ENCODE measurements at regions not wholly inside any gene's neighbourhood (a gene's known extent, or its start where the extent isn't known, plus 50 kb on each side); places are given as distances from the start of the nearest gene placed in this dataset.
"Not testable (repeated sequence)": the region's sequence is repeated elsewhere in the genome, so short reads cannot be mapped to it uniquely, and the experiment has no call there.

DNA sequence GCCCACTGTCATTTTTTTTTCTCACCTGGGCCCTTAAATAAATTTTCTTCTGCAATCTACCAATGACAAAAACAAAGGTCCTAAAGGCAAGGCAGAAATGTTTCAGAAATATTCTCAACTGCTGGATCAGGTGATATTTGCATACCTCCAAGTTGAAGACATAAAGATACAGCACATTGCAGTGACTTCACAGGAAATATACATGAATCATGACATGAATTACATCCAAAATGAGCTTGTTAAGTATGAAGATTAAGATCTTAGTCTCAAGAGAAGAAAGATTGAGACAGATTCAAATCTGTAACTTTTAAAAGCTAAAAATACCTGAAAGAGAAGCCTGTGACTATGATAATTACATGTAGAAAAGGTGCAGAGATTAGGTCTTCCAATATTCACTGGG, 207.8 kb downstream of the SIPA1L2 start:
- no peak for DNase-seq (ENCODE audit: low read depth)
- no peak for TF ChIP-seq CTCF (IDR thresholded peaks at IDR 0.05; ENCODE audit: low read depth, low read length, missing control alignments)
- in situ Hi-C loops (cut with HindIII; ENCODE audit: low sequenced_read_pairs) = no loop called here
- H3K4me3 ChIP-seq (ENCODE audit: low read depth, low read length) = no peak overlapping the region

- TF ChIP-seq CTCF (IDR thresholded peaks at IDR 0.05; ENCODE audit: low read depth, low read length, missing control alignments) = no peak
- H3K4me3 ChIP-seq (ENCODE audit: low read depth, low read length) = no peak overlapping the region
- DNase-seq (ENCODE audit: low read depth) = no peak
- in situ Hi-C loops (cut with HindIII; ENCODE audit: low sequenced_read_pairs) = no loop called here
These were observed 208.7 kb downstream of the SIPA1L2 start for GRCh38 chr1:232421143-232421796.

- H3K4me3 ChIP-seq (ENCODE audit: low read depth, low read length) = no peak overlapping the region
- no peak for TF ChIP-seq CTCF (IDR thresholded peaks at IDR 0.05; ENCODE audit: low read depth, low read length, missing control alignments)
- DNase-seq (ENCODE audit: low read depth) = no peak
- in situ Hi-C loops (cut with HindIII; ENCODE audit: low sequenced_read_pairs) = no loop called here
These were observed 212.2 kb downstream of the SIPA1L2 start for GRCh38 chr1:232417636-232418248.

DNA sequence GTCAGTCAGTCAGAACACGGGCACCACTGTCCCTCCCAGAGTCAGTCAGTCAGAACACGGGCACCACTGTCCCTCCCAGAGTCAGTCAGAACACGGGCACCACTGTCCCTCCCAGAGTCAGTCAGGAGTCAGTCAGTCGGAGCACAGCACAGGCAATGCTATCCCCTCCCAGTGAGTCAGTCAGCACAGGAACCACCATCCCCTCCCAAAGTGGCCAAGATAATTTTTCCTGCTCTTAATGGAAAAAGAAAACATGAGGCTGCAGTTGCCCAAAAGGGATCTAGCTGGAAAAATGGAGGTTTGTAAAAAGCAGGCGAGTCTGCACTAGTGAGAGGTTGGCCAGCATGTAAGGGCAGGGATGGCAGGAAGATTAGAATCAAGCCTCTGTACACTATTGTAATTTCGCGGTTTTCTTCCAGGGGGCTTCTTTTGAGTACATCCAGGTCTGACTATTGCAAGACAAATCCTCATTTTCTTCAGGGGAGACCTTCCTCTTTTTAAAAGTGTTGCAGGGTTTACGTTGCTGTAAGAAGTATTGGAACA, 213.8 kb downstream of the SIPA1L2 start:
- no peak for TF ChIP-seq CTCF (IDR thresholded peaks at IDR 0.05; ENCODE audit: low read depth, low read length, missing control alignments)
- DNase-seq (ENCODE audit: low read depth) = no peak
- in situ Hi-C loops (cut with HindIII; ENCODE audit: low sequenced_read_pairs) = no loop called here
- no peak overlapping the region for H3K4me3 ChIP-seq (ENCODE audit: low read depth, low read length)

DNA sequence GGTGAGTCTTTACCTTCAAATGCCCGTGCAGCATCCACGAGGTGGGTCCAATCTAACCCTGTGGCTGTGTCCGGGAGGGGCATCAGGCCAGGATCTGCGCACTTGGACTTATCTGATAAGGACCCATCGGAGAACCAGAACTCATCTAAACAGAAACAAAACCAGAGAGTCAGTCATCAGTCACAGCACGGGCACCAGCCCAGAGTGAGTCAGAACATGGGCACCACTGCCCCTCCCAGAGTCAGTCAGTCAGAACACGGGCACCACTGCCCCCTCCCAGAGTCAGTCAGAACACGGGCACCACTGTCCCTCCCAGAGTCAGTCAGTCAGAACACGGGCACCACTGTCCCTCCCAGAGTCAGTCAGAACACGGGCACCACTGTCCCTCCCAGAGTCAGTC, 214.5 kb downstream of the SIPA1L2 start:
- DNase-seq (ENCODE audit: low read depth); in situ Hi-C loops (cut with HindIII; ENCODE audit: low sequenced_read_pairs); H3K4me3 ChIP-seq (ENCODE audit: low read depth, low read length): not testable (repeated sequence)

GRCh38 chr1:232414100-232414499, 215.8 kb downstream of the SIPA1L2 start:
- DNase-seq (ENCODE audit: low read depth) = no peak
- no peak overlapping the region for H3K4me3 ChIP-seq (ENCODE audit: low read depth, low read length)
- in situ Hi-C loops (cut with HindIII; ENCODE audit: low sequenced_read_pairs) = no loop called here
- TF ChIP-seq CTCF (IDR thresholded peaks at IDR 0.05; ENCODE audit: low read depth, low read length, missing control alignments) = no peak

- no peak for DNase-seq (ENCODE audit: low read depth)
- H3K4me3 ChIP-seq (ENCODE audit: low read depth, low read length) = no peak overlapping the region
- no peak for TF ChIP-seq CTCF (IDR thresholded peaks at IDR 0.05; ENCODE audit: low read depth, low read length, missing control alignments)
- in situ Hi-C loops (cut with HindIII; ENCODE audit: low sequenced_read_pairs) = no loop called here
These were observed 216.3 kb downstream of the SIPA1L2 start for GRCh38 chr1:232413674-232414073.
